GM18907 (cell line): ENCODE measurements at regions not wholly inside any gene's neighbourhood (a gene's known extent, or its start where the extent isn't known, plus 50 kb on each side); places are given as distances from the start of the nearest gene placed in this dataset.
"Not testable (repeated sequence)": the region's sequence is repeated elsewhere in the genome, so short reads cannot be mapped to it uniquely, and the experiment has no call there.

Experiments used
- ATAC-seq: cut with Tn5 transposase; IDR thresholded peaks from one replicate; pipeline ENCODE4 v1.9.1; 2021; ENCODE audit warnings: mild to moderate bottlenecking, moderate library complexity; ENCODE audit not compliant: unreplicated experiment

- no peak for ATAC-seq
Measured at GRCh38 chr6:4420160-4420865, 284.9 kb upstream of the ECI2 start.

DNA sequence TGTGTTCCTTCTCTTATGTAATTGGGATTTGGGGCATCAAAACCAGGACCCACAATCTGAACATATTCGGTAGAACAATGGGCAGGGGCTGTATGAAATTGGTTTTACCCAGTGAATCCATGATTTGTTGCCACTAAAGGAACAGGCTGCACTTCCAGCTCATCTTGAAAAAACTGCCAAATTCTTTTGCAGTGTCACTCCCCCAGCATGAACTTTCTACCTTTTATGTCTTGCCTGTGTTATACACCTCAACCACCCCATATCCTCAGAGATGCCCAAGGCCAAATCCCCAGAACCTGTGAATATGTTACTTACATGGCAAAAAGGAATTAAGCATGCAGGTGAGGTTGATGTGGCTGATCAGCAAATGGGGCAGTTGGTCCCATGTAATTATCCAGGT lies 280.2 kb upstream of the ECI2 start:
- no peak for ATAC-seq

GRCh38 chr6:4414078-4414477 lies 278.7 kb upstream of the ECI2 start:
- not testable (repeated sequence) for ATAC-seq

GRCh38 chr6:4413073-4413472 lies 277.7 kb upstream of the ECI2 start:
- ATAC-seq: no peak

DNA sequence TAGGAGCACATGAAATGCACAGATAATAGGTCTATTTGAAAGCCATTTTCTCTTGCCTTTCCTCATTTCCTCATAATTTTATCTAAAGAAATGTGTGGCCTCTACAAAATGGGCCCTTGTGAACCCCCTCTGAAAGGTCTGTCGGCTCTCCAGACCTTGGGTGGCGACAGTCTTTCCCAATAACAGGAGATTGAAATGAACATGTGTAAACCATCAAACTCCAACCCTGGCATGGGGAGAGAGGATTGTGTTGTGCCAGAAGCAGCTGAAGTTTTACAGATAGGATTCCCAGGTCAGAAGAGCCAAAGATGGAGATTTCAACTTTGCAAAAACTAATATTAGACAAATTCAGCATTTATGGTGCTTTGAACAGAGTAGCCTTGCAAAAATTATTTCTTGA lies 277.1 kb upstream of the ECI2 start:
- no peak for ATAC-seq

- ATAC-seq: no peak
Measured at GRCh38 chr6:4412077-4412476, 276.7 kb upstream of the ECI2 start.

DNA sequence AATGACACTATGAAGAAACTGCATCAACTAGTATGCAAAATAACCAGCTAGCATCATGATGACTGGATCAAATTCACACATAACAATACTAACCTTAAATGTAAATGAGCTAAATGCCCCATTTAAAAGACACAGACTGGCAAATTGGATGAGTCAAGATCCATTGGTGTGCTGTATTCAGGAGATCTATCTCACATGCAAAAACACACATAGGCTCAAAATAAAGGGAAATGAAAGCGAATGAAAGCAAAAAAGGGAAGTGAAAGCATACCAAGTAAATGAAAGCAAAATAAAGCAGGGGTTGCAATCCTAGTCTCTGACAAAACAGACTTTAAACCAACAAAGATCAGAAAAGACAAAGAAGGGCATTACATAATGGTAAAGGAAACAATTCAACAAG lies 272.3 kb upstream of the ECI2 start:
- ATAC-seq: peak; percentile 99

GRCh38 chr6:4405621-4406212 lies 270.3 kb upstream of the ECI2 start:
- ATAC-seq: no peak

DNA sequence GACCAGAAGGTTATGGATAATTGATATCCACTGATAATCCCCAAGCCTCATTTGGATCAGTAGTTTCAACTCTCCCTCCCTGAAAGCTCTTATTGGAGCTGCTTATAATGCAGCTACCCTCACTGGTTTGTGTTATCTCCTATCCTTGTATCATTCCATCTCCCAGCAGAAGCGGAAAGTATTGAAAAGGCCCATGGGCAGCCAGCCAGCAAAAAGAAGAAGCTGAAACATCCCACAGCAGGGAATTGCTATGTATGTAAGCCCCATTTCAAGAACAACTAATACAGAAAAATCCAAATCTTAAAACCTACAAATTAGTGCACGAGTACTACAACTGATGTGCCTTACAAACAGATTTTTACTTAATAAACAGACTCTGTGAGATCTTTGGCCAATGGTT lies 269.0 kb upstream of the ECI2 start:
- no peak for ATAC-seq

DNA sequence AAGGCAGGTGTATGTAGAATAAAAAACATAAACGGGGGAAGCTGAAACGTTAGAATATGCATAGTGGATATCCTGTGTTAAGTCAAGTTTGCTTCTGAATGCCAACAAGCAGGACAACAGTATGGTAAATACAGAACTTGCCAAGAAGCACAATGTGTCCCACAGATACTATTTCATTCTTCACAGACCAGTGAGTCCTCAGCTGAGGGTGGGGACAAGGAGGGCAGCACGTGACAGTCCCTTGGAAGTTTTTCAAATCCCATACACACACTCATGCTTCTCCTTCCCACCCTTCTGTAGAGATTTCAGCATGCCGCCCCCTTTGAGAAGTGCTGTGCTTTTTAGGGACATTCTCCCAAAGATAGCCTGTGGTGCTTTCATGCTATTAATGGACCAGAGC lies 268.5 kb upstream of the ECI2 start:
- no peak for ATAC-seq

DNA sequence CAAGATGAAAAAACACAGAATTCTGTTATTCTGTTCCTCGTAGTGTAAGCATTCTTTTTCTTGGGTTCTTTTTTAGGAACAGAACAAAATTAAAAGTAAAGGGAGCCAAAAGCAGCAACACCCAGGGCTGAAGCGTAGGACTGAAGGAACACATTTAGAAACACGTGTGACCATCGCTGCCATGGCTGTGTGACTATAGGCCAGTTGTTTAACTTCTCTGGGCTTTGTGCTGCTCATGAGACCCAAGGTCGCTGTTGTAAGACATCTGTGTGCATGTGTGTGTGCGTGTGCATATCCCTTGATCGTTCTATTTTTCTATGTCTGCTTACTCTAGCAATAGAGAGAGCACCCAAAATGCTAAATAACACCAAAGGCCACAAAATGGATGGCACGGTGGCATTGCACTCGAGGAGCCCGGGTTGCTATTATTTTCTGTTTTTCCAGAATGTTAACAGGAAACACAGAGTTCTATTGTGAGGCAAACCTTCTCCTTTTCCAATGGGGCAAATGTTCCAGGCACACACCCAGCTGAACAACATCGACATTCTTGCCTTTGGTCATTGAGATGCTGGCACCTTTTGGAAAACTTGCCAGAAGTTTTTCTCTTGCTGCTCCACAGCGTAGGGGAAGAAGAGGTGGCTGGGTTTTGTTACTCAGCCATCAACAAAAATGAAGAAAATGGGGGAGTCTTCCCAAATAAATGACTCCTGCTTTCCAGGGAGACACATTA lies 267.8 kb upstream of the ECI2 start:
- no peak for ATAC-seq

DNA sequence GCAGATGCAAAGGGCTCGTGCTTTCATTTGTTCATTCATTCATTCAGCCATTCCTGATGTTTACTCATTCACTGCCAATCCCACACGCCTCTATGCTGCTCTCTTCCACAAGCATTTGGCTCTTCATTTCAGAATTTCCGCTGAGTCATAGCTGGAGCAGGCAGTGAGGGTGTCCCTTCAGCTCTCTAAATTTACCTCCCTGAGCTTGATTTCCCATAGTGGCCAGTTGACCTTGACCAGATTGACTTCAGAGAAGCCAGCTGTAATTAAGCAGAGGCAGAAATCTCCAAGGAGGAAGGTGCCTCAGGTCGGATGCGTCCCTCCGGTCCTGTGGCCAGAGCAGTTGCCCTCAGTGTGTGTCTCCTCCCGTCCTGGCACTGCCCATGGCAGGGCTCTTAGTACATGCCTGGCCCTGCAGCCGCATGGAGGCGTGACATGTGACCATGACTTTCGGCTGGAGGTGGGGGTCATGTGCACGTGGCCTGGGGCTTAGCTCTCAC lies 267.2 kb upstream of the ECI2 start:
- no peak for ATAC-seq

DNA sequence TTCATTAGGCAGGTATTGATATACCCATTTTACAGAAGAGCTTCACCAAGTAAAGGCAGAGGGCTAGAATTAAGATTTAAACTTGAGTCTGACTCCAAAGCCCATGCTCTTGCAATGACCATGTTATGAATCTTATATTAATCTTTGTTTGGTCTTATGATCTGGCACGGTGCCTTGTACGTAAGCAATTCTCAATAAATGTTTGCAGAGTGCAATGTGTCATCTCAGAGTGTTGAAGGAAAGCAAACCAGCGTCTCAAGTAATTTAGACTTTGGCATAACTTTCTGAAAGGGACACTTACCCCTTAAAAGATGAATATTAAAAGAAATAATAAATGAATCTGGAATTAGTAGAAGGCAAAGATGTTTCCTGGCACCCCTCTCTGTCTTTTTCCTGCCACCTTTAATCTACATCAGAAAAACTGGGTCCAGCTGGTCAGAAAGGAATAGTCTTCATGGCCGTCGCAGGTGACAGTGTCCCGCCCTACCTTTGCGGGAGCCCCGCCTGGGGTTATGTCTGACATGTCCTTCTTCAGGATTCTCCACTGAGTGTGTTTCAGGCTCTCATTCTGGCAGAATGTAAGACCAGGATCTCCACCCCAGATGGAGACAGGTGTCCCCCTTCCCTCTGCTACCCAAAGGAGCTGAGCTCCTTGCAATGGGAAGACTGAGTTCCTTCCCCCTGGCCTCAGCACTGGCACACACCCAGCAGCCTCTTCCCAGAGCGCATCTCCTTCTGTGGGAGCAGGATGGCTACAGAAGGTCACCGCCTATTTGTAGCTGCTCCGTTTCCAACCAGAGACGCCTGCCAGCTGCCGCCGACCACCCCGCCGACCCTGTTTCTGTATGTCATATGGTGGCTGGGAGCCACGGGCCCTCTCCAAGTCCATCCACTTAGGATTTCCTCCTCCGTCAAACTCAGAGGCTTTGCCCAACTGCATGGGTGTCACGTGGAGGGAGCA lies 266.3 kb upstream of the ECI2 start:
- no peak for ATAC-seq

- no peak for ATAC-seq
Measured at GRCh38 chr6:4399656-4400055, 264.3 kb upstream of the ECI2 start.

DNA sequence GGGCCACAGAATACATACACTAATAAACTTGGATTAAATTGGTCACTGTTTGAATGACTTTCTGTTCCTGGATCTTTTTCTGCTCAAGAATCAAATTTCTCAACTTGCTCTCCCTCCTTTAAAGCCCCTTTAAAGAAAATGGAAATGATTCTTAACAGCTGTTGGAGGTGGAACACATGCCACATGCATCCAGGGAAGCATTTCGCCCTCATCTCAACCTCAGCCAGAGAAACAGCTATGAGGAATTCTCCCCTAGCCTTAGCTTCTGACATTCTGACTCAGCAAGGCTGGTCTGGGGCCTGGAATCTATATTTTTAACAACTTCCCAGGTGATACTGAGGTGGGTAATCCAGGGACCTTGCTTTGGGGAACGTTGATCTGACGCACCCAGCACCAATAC lies 263.4 kb upstream of the ECI2 start:
- no peak for ATAC-seq

DNA sequence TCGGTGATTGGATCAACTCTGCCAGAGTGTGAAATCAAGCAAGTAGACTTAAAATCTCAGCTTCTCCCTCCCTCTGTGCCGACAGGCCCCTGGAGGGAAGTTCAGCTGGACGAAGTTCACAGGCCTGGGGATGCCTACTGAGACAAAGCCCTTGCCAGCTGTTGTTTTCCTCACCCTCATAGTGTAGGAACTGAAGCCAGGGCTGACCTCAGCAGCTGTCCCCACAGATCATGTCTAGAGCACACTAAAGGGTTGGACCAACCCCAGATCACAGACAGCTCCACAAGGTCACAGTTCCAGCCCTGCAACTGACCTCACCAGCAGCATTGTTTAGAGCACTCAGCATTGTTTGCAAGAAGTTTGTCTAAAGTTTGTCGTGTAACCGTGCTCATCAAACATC lies 261.9 kb upstream of the ECI2 start:
- no peak for ATAC-seq

DNA sequence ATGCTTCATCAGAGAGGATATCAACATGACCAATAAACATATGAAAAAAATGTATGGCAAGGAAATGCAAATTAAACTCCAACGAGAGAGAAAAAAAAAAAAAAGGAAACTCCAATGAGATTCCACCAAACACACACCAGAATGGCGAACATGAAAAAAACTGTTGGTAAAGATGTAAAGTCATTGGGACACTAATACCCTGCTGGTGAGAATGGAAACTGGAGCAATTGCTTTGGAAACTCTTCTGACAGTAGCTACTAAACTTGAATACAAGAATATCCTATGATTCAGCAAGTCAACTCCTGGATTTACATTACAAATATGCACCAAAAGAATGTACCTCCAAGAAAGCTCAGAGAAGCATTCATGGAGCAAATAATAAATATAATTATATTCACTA lies 260.7 kb upstream of the ECI2 start:
- no peak for ATAC-seq

- ATAC-seq: no peak
Measured at GRCh38 chr6:4395386-4395785, 260.0 kb upstream of the ECI2 start.

- ATAC-seq: no peak
Measured at GRCh38 chr6:4394786-4395185, 259.4 kb upstream of the ECI2 start.

GRCh38 chr6:4388675-4389074 lies 253.3 kb upstream of the ECI2 start:
- no peak for ATAC-seq

DNA sequence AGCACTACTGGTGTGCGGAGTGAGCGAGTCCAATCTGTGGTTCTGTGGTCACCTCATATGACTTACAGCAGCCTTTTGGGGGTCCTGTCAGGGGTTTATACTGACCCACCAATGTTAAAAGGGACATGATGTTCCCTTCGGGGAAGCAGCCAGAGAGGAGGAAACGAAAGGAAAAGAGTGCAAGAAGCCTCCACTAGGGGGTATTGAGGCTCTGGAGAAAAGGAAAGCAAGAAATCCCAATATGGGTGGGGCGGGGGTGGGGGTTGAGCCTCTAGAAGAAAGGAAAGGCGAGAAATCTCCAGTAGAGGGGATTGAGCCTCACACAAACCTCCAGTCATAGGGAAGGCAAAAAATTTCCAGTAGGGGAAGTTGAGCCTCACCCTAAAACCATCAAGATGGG lies 249.3 kb upstream of the ECI2 start:
- no peak for ATAC-seq
